Activated CD4-positive, alpha-beta T cell treated with anti-CD3 and anti-CD28 coated beads, Interleukin-2, amount 10 ng/mL, durations not matched to agents 24 days and 14 days (primary cell): ENCODE measurements at regions not wholly inside any gene's neighbourhood (a gene's known extent, or its start where the extent isn't known, plus 50 kb on each side); places are given as distances from the start of the nearest gene placed in this dataset.
"Not testable (repeated sequence)": the region's sequence is repeated elsewhere in the genome, so short reads cannot be mapped to it uniquely, and the experiment has no call there.

Experiments
- DNase-seq: peaks from one replicate; pipeline ENCODE4 v3.0.0; 2022
- H3K27ac Mint-ChIP-seq: one replicate; pipeline ENCODE4 v1.8.0; 2022; ENCODE audit warnings: mild to moderate bottlenecking, mixed read lengths
- H3K27me3 Mint-ChIP-seq: one replicate; pipeline ENCODE4 v1.8.0; 2022; ENCODE audit warnings: mixed read lengths
- H3K36me3 Mint-ChIP-seq: one replicate; pipeline ENCODE4 v1.8.0; 2022; ENCODE audit warnings: low read depth, mild to moderate bottlenecking, mixed read lengths
- H3K4me1 Mint-ChIP-seq: one replicate; pipeline ENCODE4 v1.8.0; 2021; ENCODE audit warnings: mixed read lengths
- H3K4me3 Mint-ChIP-seq: one replicate; pipeline ENCODE4 v1.8.0; 2022; ENCODE audit warnings: mild to moderate bottlenecking, moderate library complexity, mixed read lengths
- H3K9me3 Mint-ChIP-seq: one replicate; pipeline ENCODE4 v1.8.0; 2021; ENCODE audit warnings: mixed read lengths
- intact Hi-C: fragments of 100-400 bp; cut with micrococcal nuclease; formaldehyde crosslinking; loops from one replicate; pipeline ENCODE4 v1.15.1; 2023

GRCh38 chr16:80105751-80106150 lies 435.0 kb upstream of the DYNLRB2 start:
- no peak for DNase-seq
- Mint-ChIP-seq H3K27ac (no peak overlapping the region), H3K36me3 (no peaks in the 10 kb centered on the region), H3K9me3 (no peaks in the 10 kb centered on the region), H3K4me3 (no peak overlapping the region), H3K4me1 (no peaks in the 10 kb centered on the region), H3K27me3 (peaks cover 1% of the 10 kb centered on the region)
- intact Hi-C loops: no loop called here

GRCh38 chr16:80105160-80105559 lies 435.6 kb upstream of the DYNLRB2 start:
- Mint-ChIP-seq H3K4me1 (no peaks in the 10 kb centered on the region), H3K27ac (no peak overlapping the region), H3K36me3 (no peaks in the 10 kb centered on the region), H3K9me3 (no peaks in the 10 kb centered on the region), H3K27me3 (peaks cover 1% of the 10 kb centered on the region), H3K4me3 (no peak overlapping the region)
- intact Hi-C loops: no loop called here
- no peak for DNase-seq

GRCh38 chr16:80104401-80104800 lies 436.4 kb upstream of the DYNLRB2 start:
- no peaks in the 10 kb centered on the region for H3K9me3 Mint-ChIP-seq
- H3K4me1 Mint-ChIP-seq: no peaks in the 10 kb centered on the region
- no peak for DNase-seq
- H3K27ac Mint-ChIP-seq: no peak overlapping the region
- peaks cover 1% of the 10 kb centered on the region for H3K27me3 Mint-ChIP-seq
- no peak overlapping the region for H3K4me3 Mint-ChIP-seq
- no peaks in the 10 kb centered on the region for H3K36me3 Mint-ChIP-seq
- intact Hi-C loops: no loop called here

- H3K36me3 Mint-ChIP-seq: no peaks in the 10 kb centered on the region
- H3K4me1 Mint-ChIP-seq: no peaks in the 10 kb centered on the region
- no peak overlapping the region for H3K4me3 Mint-ChIP-seq
- H3K9me3 Mint-ChIP-seq: no peaks in the 10 kb centered on the region
- intact Hi-C loops: no loop called here
- no peak overlapping the region for H3K27ac Mint-ChIP-seq
- H3K27me3 Mint-ChIP-seq: peaks cover 1% of the 10 kb centered on the region
- no peak for DNase-seq
These were observed 437.3 kb upstream of the DYNLRB2 start for GRCh38 chr16:80103463-80103862.

- Mint-ChIP-seq H3K4me3 (no peak overlapping the region), H3K27ac (no peak overlapping the region), H3K4me1 (no peaks in the 10 kb centered on the region), H3K36me3 (no peaks in the 10 kb centered on the region), H3K27me3 (no peaks in the 10 kb centered on the region), H3K9me3 (no peaks in the 10 kb centered on the region)
- intact Hi-C loops: no loop called here
- DNase-seq: no peak
These were observed 439.8 kb upstream of the DYNLRB2 start for GRCh38 chr16:80100846-80101451.

- Mint-ChIP-seq H3K27me3 (no peaks in the 10 kb centered on the region), H3K4me3 (no peak overlapping the region), H3K27ac (no peak overlapping the region), H3K36me3 (no peaks in the 10 kb centered on the region), H3K9me3 (no peaks in the 10 kb centered on the region), H3K4me1 (no peaks in the 10 kb centered on the region)
- intact Hi-C loops: no loop called here
- DNase-seq: no peak
These were observed 440.6 kb upstream of the DYNLRB2 start for GRCh38 chr16:80100186-80100585.

GRCh38 chr16:80097098-80097497 lies 443.7 kb upstream of the DYNLRB2 start:
- Mint-ChIP-seq H3K36me3 (no peaks in the 10 kb centered on the region), H3K4me3 (no peak overlapping the region), H3K27me3 (peaks cover 3% of the 10 kb centered on the region), H3K9me3 (no peaks in the 10 kb centered on the region), H3K4me1 (no peaks in the 10 kb centered on the region), H3K27ac (no peak overlapping the region)
- no peak for DNase-seq
- intact Hi-C loops: no loop called here

- Mint-ChIP-seq H3K9me3 (no peaks in the 10 kb centered on the region), H3K4me3 (no peak overlapping the region)
- intact Hi-C loops: no loop called here
These were observed 448.1 kb upstream of the DYNLRB2 start for GRCh38 chr16:80092681-80093080.

GRCh38 chr16:80091453-80091852 lies 449.3 kb upstream of the DYNLRB2 start:
- H3K27ac Mint-ChIP-seq, intact Hi-C loops: not testable (repeated sequence)

More at GRCh38 chr16:80092681-80093080, 448.1 kb upstream of the DYNLRB2 start:
- DNase-seq: no peak
- H3K36me3 Mint-ChIP-seq: no peaks in the 10 kb centered on the region
- no peaks in the 10 kb centered on the region for H3K4me1 Mint-ChIP-seq
- H3K27me3 Mint-ChIP-seq: peaks cover 3% of the 10 kb centered on the region
- H3K27ac Mint-ChIP-seq: no peak overlapping the region

GRCh38 chr16:80085606-80086005 lies 455.2 kb upstream of the DYNLRB2 start:
- H3K27me3 Mint-ChIP-seq: peaks cover 4% of the 10 kb centered on the region
- no peaks in the 10 kb centered on the region for H3K36me3 Mint-ChIP-seq
- intact Hi-C loops: loop anchor here (10.0 kb wide), 1 partner anchor 481 kb away; the partner anchor contains the start of gene MAF
- DNase-seq: no peak
- H3K27ac Mint-ChIP-seq: no peak overlapping the region
- H3K4me3 Mint-ChIP-seq: no peak overlapping the region
- H3K4me1 Mint-ChIP-seq: no peaks in the 10 kb centered on the region
- H3K9me3 Mint-ChIP-seq: no peaks in the 10 kb centered on the region

More at GRCh38 chr16:80091453-80091852, 449.3 kb upstream of the DYNLRB2 start:
- not testable (repeated sequence) for H3K4me1 Mint-ChIP-seq, DNase-seq, H3K36me3 Mint-ChIP-seq, H3K4me3 Mint-ChIP-seq, H3K27me3 Mint-ChIP-seq, H3K9me3 Mint-ChIP-seq

- intact Hi-C loops: loop anchor here (5.0 to 10.0 kb wide), 2 partner anchors 480 to 1582 kb away; partner anchors contain the start of gene MAF
- Mint-ChIP-seq H3K4me1 (no peaks in the 10 kb centered on the region), H3K9me3 (no peaks in the 10 kb centered on the region), H3K27ac (no peak overlapping the region), H3K4me3 (no peak overlapping the region), H3K27me3 (peaks cover 7% of the 10 kb centered on the region), H3K36me3 (no peaks in the 10 kb centered on the region)
- peak; percentile 67 for DNase-seq
These were observed 456.2 kb upstream of the DYNLRB2 start for GRCh38 chr16:80084614-80085013.

GRCh38 chr16:80084163-80084562 lies 456.6 kb upstream of the DYNLRB2 start:
- intact Hi-C loops: loop anchor here (5.0 to 10.0 kb wide), 2 partner anchors 479 to 1582 kb away; partner anchors contain the start of gene MAF
- DNase-seq: no peak
- no peak overlapping the region for H3K27ac Mint-ChIP-seq
- H3K9me3 Mint-ChIP-seq: no peaks in the 10 kb centered on the region
- H3K36me3 Mint-ChIP-seq: no peaks in the 10 kb centered on the region
- no peak overlapping the region for H3K4me3 Mint-ChIP-seq
- no peaks in the 10 kb centered on the region for H3K4me1 Mint-ChIP-seq
- peaks cover 8% of the 10 kb centered on the region for H3K27me3 Mint-ChIP-seq

- H3K27me3 Mint-ChIP-seq: peaks cover 10% of the 10 kb centered on the region
- intact Hi-C loops: loop anchor here (2.0 to 10.0 kb wide), 3 partner anchors 478 to 1581 kb away; partner anchors contain the start of gene MAF
- no peaks in the 10 kb centered on the region for H3K4me1 Mint-ChIP-seq
- no peaks in the 10 kb centered on the region for H3K9me3 Mint-ChIP-seq
- H3K27ac Mint-ChIP-seq: no peak overlapping the region
- no peak overlapping the region for H3K4me3 Mint-ChIP-seq
- DNase-seq: no peak
- no peaks in the 10 kb centered on the region for H3K36me3 Mint-ChIP-seq
These were observed 457.9 kb upstream of the DYNLRB2 start for GRCh38 chr16:80082906-80083305.

GRCh38 chr16:80081846-80082245 lies 458.9 kb upstream of the DYNLRB2 start:
- intact Hi-C loops: loop anchor here (2.0 to 10.0 kb wide), 3 partner anchors 477 to 1580 kb away; partner anchors contain the start of gene MAF
- no peak for DNase-seq

More at GRCh38 chr16:80081846-80082245, 458.9 kb upstream of the DYNLRB2 start:
- Mint-ChIP-seq H3K4me3 (no peak overlapping the region), H3K9me3 (no peaks in the 10 kb centered on the region), H3K36me3 (no peaks in the 10 kb centered on the region), H3K27me3 (peaks cover 14% of the 10 kb centered on the region), H3K27ac (no peak overlapping the region), H3K4me1 (no peaks in the 10 kb centered on the region)
